ENCODE measurements at regions not wholly inside any gene's neighbourhood (a gene's known extent, or its start where the extent isn't known, plus 50 kb on each side); places are given as distances from the start of the nearest gene placed in this dataset.

GRCh38 chr10:76735866-76736265, 901.7 kb downstream of the KCNMA1 start:
- no peak overlapping the region for H3K4me3 Mint-ChIP-seq (ENCODE audit: low read depth)
- H3K27ac Mint-ChIP-seq: no peak overlapping the region
- peaks cover 6% of the 10 kb centered on the region for H3K27me3 Mint-ChIP-seq
- TF ChIP-seq CTCF (IDR thresholded peaks at IDR 0.05; ENCODE audit: unreplicated experiment): no peak
- H3K36me3 Mint-ChIP-seq (ENCODE audit: insufficient read depth): no peaks in the 10 kb centered on the region
- no peaks in the 10 kb centered on the region for H3K4me1 Mint-ChIP-seq (ENCODE audit: low read depth)
- H3K9me3 Mint-ChIP-seq (ENCODE audit: low read depth): peaks cover 2% of the 10 kb centered on the region
- no peak for DNase-seq (ENCODE audit: low spot score, unreplicated experiment)

GRCh38 chr10:76733441-76733936, 904.1 kb downstream of the KCNMA1 start:
- no peak for DNase-seq (ENCODE audit: low spot score, unreplicated experiment)
- no peaks in the 10 kb centered on the region for H3K36me3 Mint-ChIP-seq (ENCODE audit: insufficient read depth)
- H3K9me3 Mint-ChIP-seq (ENCODE audit: low read depth): peaks cover 2% of the 10 kb centered on the region
- H3K27me3 Mint-ChIP-seq: peaks cover 9% of the 10 kb centered on the region
- no peak for TF ChIP-seq CTCF (IDR thresholded peaks at IDR 0.05; ENCODE audit: unreplicated experiment)
- no peak overlapping the region for H3K4me3 Mint-ChIP-seq (ENCODE audit: low read depth)
- no peak overlapping the region for H3K27ac Mint-ChIP-seq
- no peaks in the 10 kb centered on the region for H3K4me1 Mint-ChIP-seq (ENCODE audit: low read depth)

- H3K4me1 Mint-ChIP-seq (ENCODE audit: low read depth): no peaks in the 10 kb centered on the region
Observed at GRCh38 chr10:76732306-76732705, 905.3 kb downstream of the KCNMA1 start.

GRCh38 chr10:76729841-76730487, 907.6 kb downstream of the KCNMA1 start:
- DNase-seq (ENCODE audit: low spot score, unreplicated experiment): no peak
- no peak for TF ChIP-seq CTCF (IDR thresholded peaks at IDR 0.05; ENCODE audit: unreplicated experiment)
- Mint-ChIP-seq H3K4me3 (ENCODE audit: low read depth) (no peak overlapping the region), H3K36me3 (ENCODE audit: insufficient read depth) (no peaks in the 10 kb centered on the region), H3K27ac (no peak overlapping the region), H3K4me1 (ENCODE audit: low read depth) (no peaks in the 10 kb centered on the region), H3K27me3 (peaks cover 9% of the 10 kb centered on the region), H3K9me3 (ENCODE audit: low read depth) (peaks cover 2% of the 10 kb centered on the region)

More at GRCh38 chr10:76732306-76732705, 905.3 kb downstream of the KCNMA1 start:
- peaks cover 2% of the 10 kb centered on the region for H3K9me3 Mint-ChIP-seq (ENCODE audit: low read depth)
- DNase-seq (ENCODE audit: low spot score, unreplicated experiment): no peak
- H3K4me3 Mint-ChIP-seq (ENCODE audit: low read depth): no peak overlapping the region
- no peak overlapping the region for H3K27ac Mint-ChIP-seq
- TF ChIP-seq CTCF (IDR thresholded peaks at IDR 0.05; ENCODE audit: unreplicated experiment): no peak
- no peaks in the 10 kb centered on the region for H3K36me3 Mint-ChIP-seq (ENCODE audit: insufficient read depth)
- peaks cover 9% of the 10 kb centered on the region for H3K27me3 Mint-ChIP-seq

- no peak for DNase-seq (ENCODE audit: low spot score, unreplicated experiment)
- Mint-ChIP-seq H3K27me3 (peaks cover 9% of the 10 kb centered on the region), H3K9me3 (ENCODE audit: low read depth) (peaks cover 2% of the 10 kb centered on the region), H3K4me1 (ENCODE audit: low read depth) (no peaks in the 10 kb centered on the region), H3K36me3 (ENCODE audit: insufficient read depth) (no peaks in the 10 kb centered on the region), H3K27ac (no peak overlapping the region), H3K4me3 (ENCODE audit: low read depth) (no peak overlapping the region)
- no peak for TF ChIP-seq CTCF (IDR thresholded peaks at IDR 0.05; ENCODE audit: unreplicated experiment)
Observed at GRCh38 chr10:76729346-76729745, 908.3 kb downstream of the KCNMA1 start.
